ENCODE measurements at regions not wholly inside any gene's neighbourhood (a gene's known extent, or its start where the extent isn't known, plus 50 kb on each side); places are given as distances from the start of the nearest gene placed in this dataset.
"Not testable (repeated sequence)": the region's sequence is repeated elsewhere in the genome, so short reads cannot be mapped to it uniquely, and the experiment has no call there.

- DNase-seq: not testable (repeated sequence)
Observed at GRCh38 chr2:111596808-111597705, 286.9 kb downstream of the ANAPC1 start.

- not testable (repeated sequence) for DNase-seq
Observed at GRCh38 chr2:111598944-111599343, 285.0 kb downstream of the ANAPC1 start.

GRCh38 chr2:111602259-111602658 lies 281.7 kb downstream of the ANAPC1 start:
- not testable (repeated sequence) for DNase-seq

GRCh38 chr2:111605798-111606197 lies 278.2 kb downstream of the ANAPC1 start:
- not testable (repeated sequence) for DNase-seq

GRCh38 chr2:111606632-111607031 lies 277.4 kb downstream of the ANAPC1 start:
- DNase-seq: not testable (repeated sequence)

GRCh38 chr2:111609146-111609844 lies 274.7 kb downstream of the ANAPC1 start:
- DNase-seq: not testable (repeated sequence)

- DNase-seq: not testable (repeated sequence)
Observed at GRCh38 chr2:111610035-111610434, 274.0 kb downstream of the ANAPC1 start.

GRCh38 chr2:111616651-111617218 lies 267.3 kb downstream of the ANAPC1 start:
- DNase-seq: no peak

GRCh38 chr2:111617299-111618225 lies 266.4 kb downstream of the ANAPC1 start:
- no peak for DNase-seq

GRCh38 chr2:111618226-111618977 lies 265.6 kb downstream of the ANAPC1 start:
- no peak for DNase-seq

- no peak for DNase-seq
Observed at GRCh38 chr2:111618978-111619902, 264.8 kb downstream of the ANAPC1 start.

- DNase-seq: no peak
Observed at GRCh38 chr2:111620281-111620680, 263.7 kb downstream of the ANAPC1 start.

- DNase-seq: no peak
Observed at GRCh38 chr2:111622859-111623258, 261.1 kb downstream of the ANAPC1 start.

- no peak for DNase-seq
Observed at GRCh38 chr2:111623380-111623779, 260.6 kb downstream of the ANAPC1 start.

GRCh38 chr2:111624411-111625156 lies 259.4 kb downstream of the ANAPC1 start:
- DNase-seq: no peak

- not testable (repeated sequence) for DNase-seq
Observed at GRCh38 chr2:111625157-111625537, 258.8 kb downstream of the ANAPC1 start.

- DNase-seq: no peak
Observed at GRCh38 chr2:111626037-111626864, 257.7 kb downstream of the ANAPC1 start.

- no peak for DNase-seq
Observed at GRCh38 chr2:111626865-111627163, 257.2 kb downstream of the ANAPC1 start.

- no peak for DNase-seq
Observed at GRCh38 chr2:111627256-111627655, 256.7 kb downstream of the ANAPC1 start.
